K562 (cell line): ENCODE measurements at regions not wholly inside any gene's neighbourhood (a gene's known extent, or its start where the extent isn't known, plus 50 kb on each side); places are given as distances from the start of the nearest gene placed in this dataset.
"Not testable (repeated sequence)": the region's sequence is repeated elsewhere in the genome, so short reads cannot be mapped to it uniquely, and the experiment has no call there.

Experiments
- CTCF ChIP-seq, 3 experiments: IDR thresholded peaks in 2 of 3; conservative IDR thresholded peaks in 1 of 3; 2 replicates each; pipeline ENCODE4 v1.5.1; 2011 to 2012; ENCODE audit warnings: low read length in 3 of 3, mild to moderate bottlenecking in 3 of 3, control low read depth in 2 of 3, improper control_type of control experiment in 1 of 3, inconsistent platforms in 1 of 3, low read depth in 1 of 3, mixed read lengths in 1 of 3, moderate library complexity in 1 of 3; ENCODE audit not compliant: insufficient read depth in 2 of 3
- CUX1 ChIP-seq: fragments of 200-800 bp; sonication (Bioruptor generic); IDR thresholded peaks from 2 replicates; pipeline ENCODE4 v1.6.1; 2016; ENCODE audit warnings: missing genetic modification characterization, missing compliant biosample characterization
- MYNN ChIP-seq, 2 experiments: sonication (generic); formaldehyde crosslinking in 1 of 2; IDR thresholded peaks; 2 replicates each; pipeline versions ENCODE4 v1.5.0 to v1.6.1; 2016 to 2020; ENCODE audit warnings: antibody characterized with exemption in 1 of 2, missing genetic modification reagents in 1 of 2
- POLR2A ChIP-seq: fragments of 450-650 bp; conservative IDR thresholded peaks from 2 replicates; pipeline ENCODE4 v1.6.1; 2016
- POLR2H ChIP-seq: IDR thresholded peaks from 2 replicates; pipeline ENCODE4 v1.6.1; 2016; ENCODE audit warnings: missing genetic modification characterization, low read depth, mild to moderate bottlenecking, control low read depth, missing compliant biosample characterization, moderate library complexity
- RCOR1 ChIP-seq, 2 experiments: IDR thresholded peaks; 2 replicates each; pipeline ENCODE4 v1.6.1; 2012; ENCODE audit warnings: low read depth in 2 of 2, low read length in 2 of 2, borderline replicate concordance in 1 of 2, improper control_type of control experiment in 1 of 2
- SIN3A ChIP-seq, 2 experiments: fragments of 150-350 bp in 1 of 2; IDR thresholded peaks; 2 replicates each; pipeline ENCODE4 v1.6.1; 2011 to 2016; ENCODE audit warnings: borderline replicate concordance in 2 of 2, low read depth in 2 of 2, low read length in 2 of 2, mild to moderate bottlenecking in 2 of 2, moderate library complexity in 2 of 2; ENCODE audit not compliant: control insufficient read depth in 1 of 2
- SMAD1 ChIP-seq: fragments of 150-350 bp; IDR thresholded peaks from 2 replicates; pipeline ENCODE4 v1.6.1; 2014; ENCODE audit warnings: low read length, low read depth; ENCODE audit not compliant: partially characterized antibody
- SMAD3 ChIP-seq: fragments of 450-650 bp; formaldehyde crosslinking; conservative IDR thresholded peaks from 2 replicates; pipeline ENCODE4 v1.4.0; 2020; ENCODE audit warnings: mild to moderate bottlenecking
- YY1 ChIP-seq, 3 experiments: IDR thresholded peaks; 2 replicates each; pipeline ENCODE4 v1.6.1; 2011; ENCODE audit warnings: low read length in 2 of 3, mild to moderate bottlenecking in 2 of 3, moderate library complexity in 2 of 3, borderline replicate concordance in 1 of 3, control low read depth in 1 of 3, low read depth in 1 of 3; ENCODE audit not compliant: insufficient read depth in 3 of 3, insufficient replicate concordance in 2 of 3, control insufficient read depth in 1 of 3, insufficient read length in 1 of 3; ENCODE audit errors: extremely low read depth in 1 of 3
- ZNF184 ChIP-seq: sonication (generic); formaldehyde crosslinking; IDR thresholded peaks from 2 replicates; pipeline ENCODE4 v1.5.0; 2020; ENCODE audit warnings: missing genetic modification reagents
- ZNF449 ChIP-seq: fragments of 250-450 bp; sonication (Bioruptor Pico); IDR thresholded peaks from 2 replicates; pipeline ENCODE4 v1.8.0; 2022; ENCODE audit warnings: moderate library complexity, mild to moderate bottlenecking, inconsistent platforms

GRCh38 chr21:8419925-8420560, 2101.3 kb upstream of the TPTE start:
- not testable (repeated sequence) for TF ChIP-seq MYNN (IDR thresholded peaks at IDR 0.05); MYNN (CRISPR knock-in tag; IDR thresholded peaks at IDR 0.05); RCOR1 (IDR thresholded peaks at IDR 0.05; ENCODE audit: borderline replicate concordance in 1 of 2, low read depth in 2 of 2, low read length in 2 of 2); CUX1 (CRISPR knock-in tag); SMAD3 (CRISPR knock-in tag); YY1 (IDR thresholded peaks at IDR 0.05; ENCODE audit: borderline replicate concordance in 1 of 3, control insufficient read depth in 1 of 3, extremely low read depth in 1 of 3, insufficient read depth in 3 of 3, insufficient read length in 1 of 3, insufficient replicate concordance in 2 of 3, low read depth in 1 of 3, low read length in 2 of 3); POLR2A; ZNF184; POLR2H (tag); SIN3A (IDR thresholded peaks at IDR 0.05; ENCODE audit: borderline replicate concordance in 2 of 2, control insufficient read depth in 1 of 2, low read depth in 2 of 2, low read length in 2 of 2); ZNF449; CTCF (IDR thresholded peaks at IDR 0.05 in 2 of 3, conservative IDR thresholded peaks at IDR 0.05 in 1 of 3; ENCODE audit: insufficient read depth in 2 of 3, low read depth in 1 of 3, low read length in 3 of 3); SMAD1
